ENCODE measurements at regions not wholly inside any gene's neighbourhood (a gene's known extent, or its start where the extent isn't known, plus 50 kb on each side); places are given as distances from the start of the nearest gene placed in this dataset.

- FAIRE-seq (no peak), DNase-seq (no peak)
- no peak overlapping the region for H3K27ac ChIP-seq (ENCODE audit: low read depth in 1 of 3, low read length in 2 of 3)
- 29 to 52% (median 33%) methylated on average over 1 of the region's 1 CpG for WGBS, 3 donors
- H3K4me1 ChIP-seq (ENCODE audit: control insufficient read depth in 3 of 3, insufficient read depth in 2 of 3, low read depth in 1 of 3, low read length in 2 of 3), result no peaks in the 10 kb centered on the region
- no peak overlapping the region for H3K4me3 ChIP-seq (ENCODE audit: low read depth in 1 of 3, low read length in 3 of 3)
- H3K27me3 ChIP-seq (ENCODE audit: control insufficient read depth in 3 of 3, insufficient read depth in 3 of 3, low read length in 3 of 3), result no peaks in the 10 kb centered on the region
- H3K9me3 ChIP-seq (ENCODE audit: control insufficient read depth in 2 of 2, insufficient read depth in 1 of 2, low read depth in 1 of 2, low read length in 1 of 2), result no peaks in the 10 kb centered on the region
- no peaks in the 10 kb centered on the region for H3K36me3 ChIP-seq (ENCODE audit: control insufficient read depth in 3 of 3, insufficient read depth in 2 of 3, low read depth in 1 of 3, low read length in 3 of 3)
Measured at GRCh38 chr6:84362193-84362821, 134.9 kb upstream of the CEP162 start.

DNA sequence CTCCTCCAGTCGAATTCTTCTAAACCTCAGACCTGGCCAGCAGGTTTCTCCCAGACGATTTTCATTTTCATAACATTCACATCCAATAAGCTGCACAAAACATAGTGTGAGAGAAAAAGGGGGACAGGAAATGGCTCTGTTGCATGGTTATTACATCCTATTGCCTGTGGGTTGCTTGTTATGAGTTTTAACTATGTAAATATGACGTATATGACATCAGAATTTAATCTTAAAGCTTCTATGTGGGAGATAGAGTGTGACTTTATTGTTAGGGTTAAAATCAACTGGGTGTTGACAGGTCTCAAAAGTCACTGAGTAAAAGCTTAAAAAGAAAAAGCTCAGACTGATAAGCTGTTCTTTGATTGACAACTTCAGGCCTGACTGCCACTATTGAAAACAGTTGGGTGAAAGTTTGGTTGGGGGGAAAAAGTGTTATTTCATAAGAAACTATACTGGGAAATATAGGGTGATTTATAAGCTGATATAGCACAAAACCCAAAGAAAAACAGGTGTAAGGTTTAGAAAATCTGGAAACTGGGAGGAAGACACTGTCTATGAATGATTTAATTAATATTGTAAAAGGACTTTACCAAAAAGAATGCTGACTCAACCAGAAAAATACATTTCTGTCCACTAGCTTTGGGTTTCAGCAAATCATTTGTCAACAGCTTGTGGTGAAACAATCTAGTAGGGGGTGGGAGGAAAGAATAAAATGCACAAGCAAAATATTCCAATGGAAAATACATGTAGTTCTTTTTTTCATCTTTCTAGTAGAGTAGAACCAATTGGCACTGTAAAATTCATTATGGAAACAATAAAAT lies 134.1 kb upstream of the CEP162 start:
- 20 to 38% (median 22%) methylated on average over 3 of the region's 3 CpGs for WGBS, 3 donors
- DNase-seq (no peak), FAIRE-seq (no peak)
- Histone ChIP-seq H3K36me3 (ENCODE audit: control insufficient read depth in 3 of 3, insufficient read depth in 2 of 3, low read depth in 1 of 3, low read length in 3 of 3) (no peaks in the 10 kb centered on the region), H3K9me3 (ENCODE audit: control insufficient read depth in 2 of 2, insufficient read depth in 1 of 2, low read depth in 1 of 2, low read length in 1 of 2) (no peaks in the 10 kb centered on the region), H3K4me3 (ENCODE audit: low read depth in 1 of 3, low read length in 3 of 3) (no peak overlapping the region), H3K27me3 (ENCODE audit: control insufficient read depth in 3 of 3, insufficient read depth in 3 of 3, low read length in 3 of 3) (no peaks in the 10 kb centered on the region), H3K27ac (ENCODE audit: low read depth in 1 of 3, low read length in 2 of 3) (no peak overlapping the region), H3K4me1 (ENCODE audit: control insufficient read depth in 3 of 3, insufficient read depth in 2 of 3, low read depth in 1 of 3, low read length in 2 of 3) (no peaks in the 10 kb centered on the region)

DNA sequence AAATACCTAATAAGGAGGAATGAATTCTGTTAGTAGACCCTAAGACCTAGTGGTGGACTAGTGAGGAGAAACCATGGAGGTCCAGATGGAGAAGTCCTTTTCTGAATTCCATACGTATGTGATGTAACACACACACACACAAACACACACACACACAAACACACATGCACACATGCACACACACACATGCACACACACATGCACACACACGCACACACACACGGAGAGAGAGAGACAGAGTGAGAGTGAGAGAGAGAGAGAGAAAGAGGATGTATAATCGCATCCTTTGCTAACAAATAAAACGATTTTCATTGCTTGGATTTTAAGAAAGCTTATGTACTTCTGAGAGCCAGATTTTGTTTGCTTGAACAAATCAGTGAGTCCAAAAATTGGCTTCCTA lies 132.6 kb upstream of the CEP162 start:
- no peak for DNase-seq
- no peaks in the 10 kb centered on the region for H3K4me1 ChIP-seq (ENCODE audit: control insufficient read depth in 3 of 3, insufficient read depth in 2 of 3, low read depth in 1 of 3, low read length in 2 of 3)
- no peaks in the 10 kb centered on the region for H3K9me3 ChIP-seq (ENCODE audit: control insufficient read depth in 2 of 2, insufficient read depth in 1 of 2, low read depth in 1 of 2, low read length in 1 of 2)
- no peaks in the 10 kb centered on the region for H3K27me3 ChIP-seq (ENCODE audit: control insufficient read depth in 3 of 3, insufficient read depth in 3 of 3, low read length in 3 of 3)
- WGBS, 3 donors, result 87 to 90% (median 88%) methylated on average over 5 of the region's 5 CpGs
- no peaks in the 10 kb centered on the region for H3K36me3 ChIP-seq (ENCODE audit: control insufficient read depth in 3 of 3, insufficient read depth in 2 of 3, low read depth in 1 of 3, low read length in 3 of 3)
- no peak for FAIRE-seq
- H3K4me3 ChIP-seq (ENCODE audit: low read depth in 1 of 3, low read length in 3 of 3), result no peak overlapping the region
- H3K27ac ChIP-seq (ENCODE audit: low read depth in 1 of 3, low read length in 2 of 3), result no peak overlapping the region

- no peak overlapping the region for H3K4me3 ChIP-seq (ENCODE audit: low read depth in 1 of 3, low read length in 3 of 3)
- no peaks in the 10 kb centered on the region for H3K4me1 ChIP-seq (ENCODE audit: control insufficient read depth in 3 of 3, insufficient read depth in 2 of 3, low read depth in 1 of 3, low read length in 2 of 3)
- 95 to 99% (median 97%) methylated on average over 3 of the region's 3 CpGs for WGBS, 3 donors
- no peak overlapping the region for H3K27ac ChIP-seq (ENCODE audit: low read depth in 1 of 3, low read length in 2 of 3)
- no peak for DNase-seq
- FAIRE-seq, result no peak
- no peaks in the 10 kb centered on the region for H3K9me3 ChIP-seq (ENCODE audit: control insufficient read depth in 2 of 2, insufficient read depth in 1 of 2, low read depth in 1 of 2, low read length in 1 of 2)
- no peaks in the 10 kb centered on the region for H3K27me3 ChIP-seq (ENCODE audit: control insufficient read depth in 3 of 3, insufficient read depth in 3 of 3, low read length in 3 of 3)
- no peaks in the 10 kb centered on the region for H3K36me3 ChIP-seq (ENCODE audit: control insufficient read depth in 3 of 3, insufficient read depth in 2 of 3, low read depth in 1 of 3, low read length in 3 of 3)
Measured at GRCh38 chr6:84358581-84358980, 131.1 kb upstream of the CEP162 start.

DNA sequence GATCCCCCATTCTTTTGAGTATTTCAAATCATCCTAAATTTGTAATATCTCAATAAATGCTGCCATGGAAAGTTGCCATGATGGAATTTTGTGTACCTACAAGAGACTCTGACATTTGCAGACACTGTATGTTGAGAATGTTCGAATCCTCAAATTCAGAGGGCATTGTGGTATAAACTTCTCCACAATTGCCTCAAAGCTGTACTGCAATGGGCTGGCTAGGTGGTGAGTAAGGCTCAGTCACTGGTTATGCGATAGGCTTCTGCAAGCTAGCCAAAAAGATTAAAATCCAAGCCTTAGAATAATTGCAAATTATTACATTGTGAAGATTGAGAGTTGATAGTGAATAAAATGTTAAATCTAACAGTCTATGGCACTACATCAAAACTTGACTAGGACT lies 130.2 kb upstream of the CEP162 start:
- FAIRE-seq (no peak), DNase-seq (no peak)
- Histone ChIP-seq H3K9me3 (ENCODE audit: control insufficient read depth in 2 of 2, insufficient read depth in 1 of 2, low read depth in 1 of 2, low read length in 1 of 2) (no peaks in the 10 kb centered on the region), H3K4me1 (ENCODE audit: control insufficient read depth in 3 of 3, insufficient read depth in 2 of 3, low read depth in 1 of 3, low read length in 2 of 3) (no peaks in the 10 kb centered on the region), H3K36me3 (ENCODE audit: control insufficient read depth in 3 of 3, insufficient read depth in 2 of 3, low read depth in 1 of 3, low read length in 3 of 3) (no peaks in the 10 kb centered on the region), H3K27ac (ENCODE audit: low read depth in 1 of 3, low read length in 2 of 3) (no peak overlapping the region), H3K4me3 (ENCODE audit: low read depth in 1 of 3, low read length in 3 of 3) (no peak overlapping the region), H3K27me3 (ENCODE audit: control insufficient read depth in 3 of 3, insufficient read depth in 3 of 3, low read length in 3 of 3) (no peaks in the 10 kb centered on the region)
- WGBS, 3 donors, result 80 to 86% (median 84%) methylated on average over 2 of the region's 2 CpGs

DNA sequence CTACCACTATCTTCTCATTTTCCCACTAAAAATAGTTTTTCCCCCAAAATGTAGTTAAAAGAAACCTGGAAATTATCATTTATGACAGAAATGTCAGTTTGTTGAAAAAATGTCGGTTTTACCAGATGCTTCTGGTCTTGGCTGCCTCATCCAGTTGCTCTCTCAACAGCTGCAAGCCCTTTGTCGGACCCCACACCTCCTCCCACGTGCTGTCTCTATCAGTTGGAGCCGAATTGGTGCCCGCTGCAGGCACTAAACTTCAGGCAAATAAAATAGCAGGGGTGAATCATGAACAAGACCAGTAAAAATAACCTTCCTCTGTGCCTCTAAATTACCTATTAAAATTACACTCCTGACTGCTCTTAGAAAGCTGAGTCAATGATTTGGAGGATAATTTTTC lies 129.5 kb upstream of the CEP162 start:
- WGBS, 3 donors, result 26 to 50% (median 39%) methylated on average over 5 of the region's 5 CpGs
- Histone ChIP-seq H3K9me3 (ENCODE audit: control insufficient read depth in 2 of 2, insufficient read depth in 1 of 2, low read depth in 1 of 2, low read length in 1 of 2) (no peaks in the 10 kb centered on the region), H3K36me3 (ENCODE audit: control insufficient read depth in 3 of 3, insufficient read depth in 2 of 3, low read depth in 1 of 3, low read length in 3 of 3) (no peaks in the 10 kb centered on the region), H3K27ac (ENCODE audit: low read depth in 1 of 3, low read length in 2 of 3) (no peak overlapping the region), H3K4me3 (ENCODE audit: low read depth in 1 of 3, low read length in 3 of 3) (no peak overlapping the region), H3K27me3 (ENCODE audit: control insufficient read depth in 3 of 3, insufficient read depth in 3 of 3, low read length in 3 of 3) (no peaks in the 10 kb centered on the region), H3K4me1 (ENCODE audit: control insufficient read depth in 3 of 3, insufficient read depth in 2 of 3, low read depth in 1 of 3, low read length in 2 of 3) (no peaks in the 10 kb centered on the region)
- FAIRE-seq (no peak), DNase-seq (no peak)

DNA sequence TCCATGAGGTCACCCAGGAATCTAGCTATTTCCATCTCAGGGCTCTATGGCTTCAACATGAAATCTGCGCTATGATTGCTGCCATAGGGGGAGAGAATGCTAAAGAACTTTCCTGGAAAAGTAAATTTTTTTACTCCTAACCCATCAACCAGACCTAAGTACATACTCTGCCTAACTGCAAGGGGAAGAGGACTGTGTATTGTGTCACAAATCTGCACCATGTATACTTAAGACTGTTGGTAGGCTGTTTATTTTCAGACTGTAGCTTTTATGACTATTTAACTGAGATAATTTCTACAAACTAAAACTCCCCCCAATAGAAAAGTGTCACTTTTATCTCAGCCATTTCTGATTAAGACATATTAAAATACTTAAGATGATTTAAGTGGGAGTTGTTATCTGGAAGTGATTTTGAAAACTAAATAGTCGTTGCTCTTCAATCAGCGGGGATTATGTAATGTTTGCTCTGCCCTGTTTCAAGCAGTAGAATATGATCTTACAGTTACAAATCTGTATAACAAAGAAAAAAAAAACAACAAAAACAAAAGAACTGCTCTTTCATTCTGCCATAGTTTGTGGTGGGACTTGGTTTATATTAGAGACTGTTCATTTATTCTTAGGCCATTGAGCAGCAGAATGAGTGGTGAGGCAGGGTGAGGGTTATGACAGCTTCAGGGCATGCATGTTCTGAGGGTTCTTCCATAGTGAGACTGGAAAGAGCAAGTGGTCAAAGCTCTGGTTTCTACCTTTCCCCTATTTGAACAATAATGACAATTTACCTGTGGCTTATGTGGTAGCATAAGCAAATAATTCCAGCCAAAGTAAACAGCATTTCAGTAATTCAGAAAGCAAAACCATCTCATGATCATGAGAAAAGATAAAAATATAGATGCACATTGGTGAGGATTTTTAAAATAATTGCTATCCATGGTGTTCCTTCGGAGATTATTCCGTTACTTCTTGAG lies 126.3 kb upstream of the CEP162 start:
- DNase-seq, result no peak
- 51 to 62% (median 58%) methylated on average over 5 of the region's 5 CpGs for WGBS, 3 donors

GRCh38 chr6:84350397-84350796 lies 123.0 kb upstream of the CEP162 start:
- no peaks in the 10 kb centered on the region for H3K36me3 ChIP-seq (ENCODE audit: control insufficient read depth in 3 of 3, insufficient read depth in 2 of 3, low read depth in 1 of 3, low read length in 3 of 3)
- H3K4me3 ChIP-seq (ENCODE audit: low read depth in 1 of 3, low read length in 3 of 3), result no peak overlapping the region
- FAIRE-seq (no peak), DNase-seq (no peak)
- no peaks in the 10 kb centered on the region for H3K9me3 ChIP-seq (ENCODE audit: control insufficient read depth in 2 of 2, insufficient read depth in 1 of 2, low read depth in 1 of 2, low read length in 1 of 2)
- H3K27ac ChIP-seq (ENCODE audit: low read depth in 1 of 3, low read length in 2 of 3), result no peak overlapping the region
- no peaks in the 10 kb centered on the region for H3K27me3 ChIP-seq (ENCODE audit: control insufficient read depth in 3 of 3, insufficient read depth in 3 of 3, low read length in 3 of 3)
- H3K4me1 ChIP-seq (ENCODE audit: control insufficient read depth in 3 of 3, insufficient read depth in 2 of 3, low read depth in 1 of 3, low read length in 2 of 3), result no peaks in the 10 kb centered on the region

More for the DNA sequence above, 126.3 kb upstream of the CEP162 start:
- H3K4me1 ChIP-seq (ENCODE audit: control insufficient read depth in 3 of 3, insufficient read depth in 2 of 3, low read depth in 1 of 3, low read length in 2 of 3), result no peaks in the 10 kb centered on the region
- no peaks in the 10 kb centered on the region for H3K27me3 ChIP-seq (ENCODE audit: control insufficient read depth in 3 of 3, insufficient read depth in 3 of 3, low read length in 3 of 3)
- no peak overlapping the region for H3K4me3 ChIP-seq (ENCODE audit: low read depth in 1 of 3, low read length in 3 of 3)
- FAIRE-seq, result no peak
- no peak overlapping the region for H3K27ac ChIP-seq (ENCODE audit: low read depth in 1 of 3, low read length in 2 of 3)
- H3K9me3 ChIP-seq (ENCODE audit: control insufficient read depth in 2 of 2, insufficient read depth in 1 of 2, low read depth in 1 of 2, low read length in 1 of 2), result no peaks in the 10 kb centered on the region
- no peaks in the 10 kb centered on the region for H3K36me3 ChIP-seq (ENCODE audit: control insufficient read depth in 3 of 3, insufficient read depth in 2 of 3, low read depth in 1 of 3, low read length in 3 of 3)
